ENCODE measurements at regions not wholly inside any gene's neighbourhood (a gene's known extent, or its start where the extent isn't known, plus 50 kb on each side); places are given as distances from the start of the nearest gene placed in this dataset.
"Not testable (repeated sequence)": the region's sequence is repeated elsewhere in the genome, so short reads cannot be mapped to it uniquely, and the experiment has no call there.

- H3K9me3 ChIP-seq, result peaks cover 11% of the 10 kb centered on the region
- H3K4me3 ChIP-seq, H3K27ac ChIP-seq, H3K27me3 ChIP-seq, H3K36me3 ChIP-seq, H3K4me2 ChIP-seq, H4K20me1 ChIP-seq, H3K9ac ChIP-seq, H3K4me1 ChIP-seq: not testable (repeated sequence)
Measured at GRCh38 chr16:29176154-29176470, 191.3 kb downstream of the LAT start.

- H3K4me3 ChIP-seq, H3K4me1 ChIP-seq, H3K36me3 ChIP-seq, H4K20me1 ChIP-seq, H3K27ac ChIP-seq, H3K27me3 ChIP-seq, H3K9ac ChIP-seq, H3K4me2 ChIP-seq: not testable (repeated sequence)
- peaks cover 11% of the 10 kb centered on the region for H3K9me3 ChIP-seq
Measured at GRCh38 chr16:29175411-29176153, 190.7 kb downstream of the LAT start.

- H3K9me3 ChIP-seq, result peaks cover 11% of the 10 kb centered on the region
- not testable (repeated sequence) for H3K27ac ChIP-seq, H3K4me1 ChIP-seq, H3K36me3 ChIP-seq, H3K4me2 ChIP-seq, H4K20me1 ChIP-seq, H3K4me3 ChIP-seq, H3K27me3 ChIP-seq, H3K9ac ChIP-seq
Measured at GRCh38 chr16:29173371-29174305, 188.8 kb downstream of the LAT start.

- not testable (repeated sequence) for H3K27me3 ChIP-seq, H3K9ac ChIP-seq, H3K4me3 ChIP-seq, H3K4me2 ChIP-seq, H4K20me1 ChIP-seq, H3K27ac ChIP-seq, H3K36me3 ChIP-seq, H3K4me1 ChIP-seq
- H3K9me3 ChIP-seq, result peaks cover 11% of the 10 kb centered on the region
Measured at GRCh38 chr16:29172098-29172724, 187.4 kb downstream of the LAT start.

GRCh38 chr16:29171296-29171695, 186.4 kb downstream of the LAT start:
- H4K20me1 ChIP-seq, H3K36me3 ChIP-seq, H3K9ac ChIP-seq, H3K4me3 ChIP-seq, H3K4me1 ChIP-seq, H3K27ac ChIP-seq, H3K27me3 ChIP-seq, H3K4me2 ChIP-seq: not testable (repeated sequence)
- peaks cover 11% of the 10 kb centered on the region for H3K9me3 ChIP-seq

- H4K20me1 ChIP-seq, H3K27ac ChIP-seq, H3K9ac ChIP-seq, H3K4me1 ChIP-seq, H3K4me2 ChIP-seq, H3K27me3 ChIP-seq, H3K36me3 ChIP-seq, H3K4me3 ChIP-seq: not testable (repeated sequence)
- H3K9me3 ChIP-seq, result peaks cover 11% of the 10 kb centered on the region
Measured at GRCh38 chr16:29170393-29171119, 185.7 kb downstream of the LAT start.

GRCh38 chr16:29169295-29169994, 184.6 kb downstream of the LAT start:
- H3K4me1 ChIP-seq, H3K27me3 ChIP-seq, H3K27ac ChIP-seq, H4K20me1 ChIP-seq, H3K4me2 ChIP-seq, H3K9ac ChIP-seq, H3K4me3 ChIP-seq, H3K36me3 ChIP-seq: not testable (repeated sequence)
- peaks cover 11% of the 10 kb centered on the region for H3K9me3 ChIP-seq

GRCh38 chr16:29168515-29169259, 183.8 kb downstream of the LAT start:
- H3K4me2 ChIP-seq, result not testable (repeated sequence)

GRCh38 chr16:29164442-29165089, 179.7 kb downstream of the LAT start:
- not testable (repeated sequence) for H3K9me3 ChIP-seq, H3K4me2 ChIP-seq, H3K27ac ChIP-seq, H3K36me3 ChIP-seq, H4K20me1 ChIP-seq, H3K9ac ChIP-seq, H3K4me3 ChIP-seq, H3K27me3 ChIP-seq, H3K4me1 ChIP-seq

More at GRCh38 chr16:29168515-29169259, 183.8 kb downstream of the LAT start:
- H4K20me1 ChIP-seq, H3K36me3 ChIP-seq, H3K27me3 ChIP-seq, H3K27ac ChIP-seq, H3K9ac ChIP-seq, H3K4me1 ChIP-seq, H3K4me3 ChIP-seq: not testable (repeated sequence)
- H3K9me3 ChIP-seq, result peaks cover 11% of the 10 kb centered on the region

- H3K4me3 ChIP-seq, H4K20me1 ChIP-seq, H3K9ac ChIP-seq, H3K4me2 ChIP-seq, H3K36me3 ChIP-seq, H3K27me3 ChIP-seq, H3K27ac ChIP-seq, H3K9me3 ChIP-seq: not testable (repeated sequence)
- H3K4me1 ChIP-seq, result peaks cover 22% of the 10 kb centered on the region
Measured at GRCh38 chr16:29160171-29160570, 175.3 kb downstream of the LAT start.

GRCh38 chr16:29159603-29160002, 174.8 kb downstream of the LAT start:
- not testable (repeated sequence) for H3K27ac ChIP-seq, H3K9me3 ChIP-seq, H3K9ac ChIP-seq, H4K20me1 ChIP-seq, H3K27me3 ChIP-seq, H3K36me3 ChIP-seq, H3K4me2 ChIP-seq, H3K4me3 ChIP-seq
- H3K4me1 ChIP-seq, result peaks cover 28% of the 10 kb centered on the region
